ENCODE measurements at regions not wholly inside any gene's neighbourhood (a gene's known extent, or its start where the extent isn't known, plus 50 kb on each side); places are given as distances from the start of the nearest gene placed in this dataset.

- no peak for TF ChIP-seq CTCF (conservative IDR thresholded peaks at IDR 0.05; ENCODE audit: low read depth, low read length)
- no peak for DNase-seq (ENCODE audit: low read depth)
Observed at GRCh38 chr3:106421909-106422308, 553.1 kb upstream of the CBLB start.

GRCh38 chr3:106423321-106424225, 554.8 kb upstream of the CBLB start:
- H3K4me3 ChIP-seq (ENCODE audit: low read depth, low read length), result no peak overlapping the region
- no peak for DNase-seq (ENCODE audit: low read depth)
- no peak for TF ChIP-seq CTCF (conservative IDR thresholded peaks at IDR 0.05; ENCODE audit: low read depth, low read length)

More at GRCh38 chr3:106421909-106422308, 553.1 kb upstream of the CBLB start:
- H3K4me3 ChIP-seq (ENCODE audit: low read depth, low read length), result no peak overlapping the region

GRCh38 chr3:106425026-106425425, 556.2 kb upstream of the CBLB start:
- TF ChIP-seq CTCF (conservative IDR thresholded peaks at IDR 0.05; ENCODE audit: low read depth, low read length), result no peak
- H3K4me3 ChIP-seq (ENCODE audit: low read depth, low read length), result no peak overlapping the region
- DNase-seq (ENCODE audit: low read depth), result no peak

GRCh38 chr3:106425916-106426315, 557.1 kb upstream of the CBLB start:
- DNase-seq (ENCODE audit: low read depth), result no peak
- no peak for TF ChIP-seq CTCF (conservative IDR thresholded peaks at IDR 0.05; ENCODE audit: low read depth, low read length)
- H3K4me3 ChIP-seq (ENCODE audit: low read depth, low read length), result no peak overlapping the region

- H3K4me3 ChIP-seq (ENCODE audit: low read depth, low read length), result no peak overlapping the region
- no peak for TF ChIP-seq CTCF (conservative IDR thresholded peaks at IDR 0.05; ENCODE audit: low read depth, low read length)
- DNase-seq (ENCODE audit: low read depth), result peak; percentile 100
Observed at GRCh38 chr3:106428565-106428994, 559.8 kb upstream of the CBLB start.

- TF ChIP-seq CTCF (conservative IDR thresholded peaks at IDR 0.05; ENCODE audit: low read depth, low read length), result no peak
- no peak overlapping the region for H3K4me3 ChIP-seq (ENCODE audit: low read depth, low read length)
- no peak for DNase-seq (ENCODE audit: low read depth)
Observed at GRCh38 chr3:106431721-106432120, 562.9 kb upstream of the CBLB start.
